HEK293T (cell line): ENCODE measurements at regions not wholly inside any gene's neighbourhood (a gene's known extent, or its start where the extent isn't known, plus 50 kb on each side); places are given as distances from the start of the nearest gene placed in this dataset.

ENCODE experiments used
- BHLHE40 ChIP-seq: fragments of 450-650 bp; IDR thresholded peaks from 2 replicates; pipeline ENCODE4 v1.6.1; 2016; ENCODE audit warnings: mild to moderate bottlenecking, moderate library complexity, borderline replicate concordance
- ELF4 ChIP-seq: fragments of 450-650 bp; IDR thresholded peaks from 2 replicates; pipeline ENCODE4 v1.6.1; 2017; ENCODE audit warnings: antibody characterized with exemption
- PKNOX1 ChIP-seq: fragments of 450-650 bp; IDR thresholded peaks from 2 replicates; pipeline ENCODE4 v1.6.1; 2016
- SP1 ChIP-seq: fragments of 450-650 bp; IDR thresholded peaks from 2 replicates; pipeline ENCODE4 v1.6.1; 2017
- SUZ12 ChIP-seq: fragments of 450-650 bp; IDR thresholded peaks from 2 replicates; pipeline ENCODE4 v1.6.1; 2016; ENCODE audit warnings: mild to moderate bottlenecking

GRCh38 chr4:96525898-96526297 lies 686.0 kb downstream of the PDHA2 start:
- TF ChIP-seq BHLHE40 (no peak), SP1 (no peak), SUZ12 (no peak), PKNOX1 (no peak), ELF4 (no peak)
